Left renal pelvis (tissue), 4 donors: ENCODE measurements at regions not wholly inside any gene's neighbourhood (a gene's known extent, or its start where the extent isn't known, plus 50 kb on each side); places are given as distances from the start of the nearest gene placed in this dataset.
"Not testable (repeated sequence)": the region's sequence is repeated elsewhere in the genome, so short reads cannot be mapped to it uniquely, and the experiment has no call there.

Source experiments
- DNase-seq, 4 donors: peaks; one replicate each; pipeline ENCODE4 v3.0.0-alpha.2; 2013; ENCODE audit warnings: low read depth in 4 of 4, low spot score in 3 of 4

- DNase-seq, result no peak
Measured at GRCh38 chr9:15113288-15113687, 193.7 kb downstream of the TTC39B start.

- DNase-seq, result no peak
Measured at GRCh38 chr9:15111071-15111470, 195.9 kb downstream of the TTC39B start.

GRCh38 chr9:15104826-15105420 lies 194.7 kb upstream of the FREM1 start:
- no peak for DNase-seq

- DNase-seq, result no peak
Measured at GRCh38 chr9:15103290-15103689, 193.1 kb upstream of the FREM1 start.

- no peak for DNase-seq
Measured at GRCh38 chr9:15101095-15101494, 190.9 kb upstream of the FREM1 start.

GRCh38 chr9:15100571-15100970 lies 190.3 kb upstream of the FREM1 start:
- no peak for DNase-seq

GRCh38 chr9:15096972-15097371 lies 186.7 kb upstream of the FREM1 start:
- no peak for DNase-seq

- DNase-seq, result no peak
Measured at GRCh38 chr9:15086778-15087324, 176.6 kb upstream of the FREM1 start.

- DNase-seq, result no peak
Measured at GRCh38 chr9:15086156-15086763, 176.0 kb upstream of the FREM1 start.

- no peak for DNase-seq
Measured at GRCh38 chr9:15081021-15081753, 171.0 kb upstream of the FREM1 start.

GRCh38 chr9:15080401-15080800 lies 170.2 kb upstream of the FREM1 start:
- DNase-seq, result no peak

GRCh38 chr9:15079989-15080388 lies 169.8 kb upstream of the FREM1 start:
- no peak for DNase-seq

- DNase-seq, result no peak
Measured at GRCh38 chr9:15077946-15078729, 167.9 kb upstream of the FREM1 start.

GRCh38 chr9:15073620-15074019 lies 163.4 kb upstream of the FREM1 start:
- no peak for DNase-seq

GRCh38 chr9:15070716-15071115 lies 160.5 kb upstream of the FREM1 start:
- DNase-seq, result no peak

- no peak for DNase-seq
Measured at GRCh38 chr9:15069106-15069505, 158.9 kb upstream of the FREM1 start.

- no peak for DNase-seq
Measured at GRCh38 chr9:15068261-15068660, 158.0 kb upstream of the FREM1 start.

- no peak for DNase-seq
Measured at GRCh38 chr9:15059003-15059402, 148.8 kb upstream of the FREM1 start.

GRCh38 chr9:15058236-15058635 lies 148.0 kb upstream of the FREM1 start:
- no peak for DNase-seq

- not testable (repeated sequence) for DNase-seq
Measured at GRCh38 chr9:15055284-15055683, 145.1 kb upstream of the FREM1 start.

GRCh38 chr9:15048772-15049171 lies 138.5 kb upstream of the FREM1 start:
- DNase-seq, result no peak
